IMR-90 (cell line): ENCODE measurements at regions not wholly inside any gene's neighbourhood (a gene's known extent, or its start where the extent isn't known, plus 50 kb on each side); places are given as distances from the start of the nearest gene placed in this dataset.

Experiments used
- BHLHE40 ChIP-seq: fragments of 150-350 bp; IDR thresholded peaks from 2 replicates; pipeline ENCODE4 v1.6.1; 2016; ENCODE audit warnings: mild to moderate bottlenecking, low read depth, low read length
- CEBPB ChIP-seq: IDR thresholded peaks from 2 replicates; pipeline ENCODE4 v1.6.1; 2012; ENCODE audit warnings: low read depth, low read length, improper control_type of control experiment
- CTCF ChIP-seq: conservative IDR thresholded peaks from 2 replicates; pipeline ENCODE4 v1.5.1; 2012; ENCODE audit warnings: mild to moderate bottlenecking, low read depth, low read length, improper control_type of control experiment
- FOS ChIP-seq: fragments of 150-350 bp; IDR thresholded peaks from 2 replicates; pipeline ENCODE4 v1.6.1; 2016; ENCODE audit warnings: low read depth, low read length
- MAFK ChIP-seq: IDR thresholded peaks from 2 replicates; pipeline ENCODE4 v1.6.1; 2012; ENCODE audit warnings: low read depth, low read length, improper control_type of control experiment
- POLR2A ChIP-seq: IDR thresholded peaks from 2 replicates; pipeline ENCODE4 v1.6.1; 2012; ENCODE audit warnings: mild to moderate bottlenecking, low read depth, low read length
- RAD21 ChIP-seq: IDR thresholded peaks from 2 replicates; pipeline ENCODE4 v1.6.1; 2012; ENCODE audit warnings: low read length, improper control_type of control experiment
- RFX5 ChIP-seq: IDR thresholded peaks from 2 replicates; pipeline ENCODE4 v1.8.0; 2012; ENCODE audit warnings: low read depth, mild to moderate bottlenecking, low read length, moderate library complexity
- TF ChIP-seq, protein P1 (sequence below): fragments of 150-350 bp; IDR thresholded peaks from 2 replicates; pipeline ENCODE4 v1.6.1; 2016; ENCODE audit warnings: low read depth, mild to moderate bottlenecking, low read length, moderate library complexity, borderline replicate concordance

GRCh38 chr9:105971986-105972385, 277.6 kb downstream of the TMEM38B start:
- no peak for TF ChIP-seq CEBPB
- no peak for TF ChIP-seq BHLHE40
- TF ChIP-seq RFX5 = no peak
- no peak for TF ChIP-seq CTCF
- no peak for TF ChIP-seq POLR2A
- no peak for TF ChIP-seq FOS
- TF ChIP-seq RAD21 = no peak
- no peak for TF ChIP-seq MAFK
- TF ChIP-seq, protein P1, sequence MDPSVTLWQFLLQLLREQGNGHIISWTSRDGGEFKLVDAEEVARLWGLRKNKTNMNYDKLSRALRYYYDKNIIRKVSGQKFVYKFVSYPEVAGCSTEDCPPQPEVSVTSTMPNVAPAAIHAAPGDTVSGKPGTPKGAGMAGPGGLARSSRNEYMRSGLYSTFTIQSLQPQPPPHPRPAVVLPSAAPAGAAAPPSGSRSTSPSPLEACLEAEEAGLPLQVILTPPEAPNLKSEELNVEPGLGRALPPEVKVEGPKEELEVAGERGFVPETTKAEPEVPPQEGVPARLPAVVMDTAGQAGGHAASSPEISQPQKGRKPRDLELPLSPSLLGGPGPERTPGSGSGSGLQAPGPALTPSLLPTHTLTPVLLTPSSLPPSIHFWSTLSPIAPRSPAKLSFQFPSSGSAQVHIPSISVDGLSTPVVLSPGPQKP = no peak
